SK-N-SH (cell line): ENCODE measurements at regions not wholly inside any gene's neighbourhood (a gene's known extent, or its start where the extent isn't known, plus 50 kb on each side); places are given as distances from the start of the nearest gene placed in this dataset.

Source experiments
- ELF1 ChIP-seq: IDR thresholded peaks from 2 replicates; pipeline ENCODE4 v1.4.0; 2012
- EP300 ChIP-seq, 2 experiments: IDR thresholded peaks; 2 replicates each; pipeline versions ENCODE4 v1.4.0 to v1.6.1; 2012; ENCODE audit warnings: borderline replicate concordance in 1 of 2, low read depth in 1 of 2, low read length in 1 of 2
- POLR2AphosphoS5 ChIP-seq: IDR thresholded peaks from 2 replicates; pipeline ENCODE4 v1.6.1; 2012; ENCODE audit warnings: low read depth, low read length
- RAD21 ChIP-seq: IDR thresholded peaks from 2 replicates; pipeline ENCODE4 v1.6.1; 2012; ENCODE audit warnings: mild to moderate bottlenecking, low read length
- TAF1 ChIP-seq: IDR thresholded peaks from 2 replicates; pipeline ENCODE4 v1.6.1; 2012; ENCODE audit warnings: low read depth, mild to moderate bottlenecking, low read length, moderate library complexity, borderline replicate concordance
- TCF12 ChIP-seq: IDR thresholded peaks from 2 replicates; pipeline ENCODE4 v1.4.0; 2012
- TF ChIP-seq, protein P1 (sequence below): fragments of 200-600 bp; sonication (generic); IDR thresholded peaks from 2 replicates; pipeline ENCODE4 v1.6.1; 2017; ENCODE audit warnings: antibody characterized with exemption, mild to moderate bottlenecking, moderate library complexity
- TF ChIP-seq, protein P2 (sequence below): IDR thresholded peaks from 2 replicates; pipeline ENCODE4 v1.4.0; 2012; ENCODE audit warnings: low read depth, borderline replicate concordance

DNA sequence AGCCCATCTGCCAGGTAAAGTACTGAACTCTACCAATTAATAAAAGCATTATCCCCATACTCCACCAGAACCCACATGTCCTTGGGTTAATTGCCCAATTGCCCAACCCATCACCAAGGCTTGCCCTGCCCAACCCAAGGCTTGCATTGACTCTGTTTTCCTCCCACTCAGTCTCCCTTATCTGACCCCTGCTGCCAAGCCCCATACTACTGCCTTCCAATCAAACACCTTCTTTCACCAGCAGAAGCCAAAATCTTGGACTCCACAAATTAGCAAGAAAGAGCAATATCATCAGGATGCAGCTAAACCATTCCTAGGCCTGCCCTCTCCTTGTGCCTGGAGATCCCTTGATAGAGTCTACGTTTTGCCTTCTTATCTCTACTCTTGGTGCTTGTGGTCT, 602.9 kb downstream of the NTRK3 start:
- TF ChIP-seq RAD21 (no peak), TCF12 (no peak), ELF1 (no peak), EP300 (IDR thresholded peaks at IDR 0.05; ENCODE audit: borderline replicate concordance in 1 of 2, low read depth in 1 of 2, low read length in 1 of 2) (no peak), POLR2AphosphoS5 (no peak), TAF1 (no peak)
- TF ChIP-seq, protein P1, sequence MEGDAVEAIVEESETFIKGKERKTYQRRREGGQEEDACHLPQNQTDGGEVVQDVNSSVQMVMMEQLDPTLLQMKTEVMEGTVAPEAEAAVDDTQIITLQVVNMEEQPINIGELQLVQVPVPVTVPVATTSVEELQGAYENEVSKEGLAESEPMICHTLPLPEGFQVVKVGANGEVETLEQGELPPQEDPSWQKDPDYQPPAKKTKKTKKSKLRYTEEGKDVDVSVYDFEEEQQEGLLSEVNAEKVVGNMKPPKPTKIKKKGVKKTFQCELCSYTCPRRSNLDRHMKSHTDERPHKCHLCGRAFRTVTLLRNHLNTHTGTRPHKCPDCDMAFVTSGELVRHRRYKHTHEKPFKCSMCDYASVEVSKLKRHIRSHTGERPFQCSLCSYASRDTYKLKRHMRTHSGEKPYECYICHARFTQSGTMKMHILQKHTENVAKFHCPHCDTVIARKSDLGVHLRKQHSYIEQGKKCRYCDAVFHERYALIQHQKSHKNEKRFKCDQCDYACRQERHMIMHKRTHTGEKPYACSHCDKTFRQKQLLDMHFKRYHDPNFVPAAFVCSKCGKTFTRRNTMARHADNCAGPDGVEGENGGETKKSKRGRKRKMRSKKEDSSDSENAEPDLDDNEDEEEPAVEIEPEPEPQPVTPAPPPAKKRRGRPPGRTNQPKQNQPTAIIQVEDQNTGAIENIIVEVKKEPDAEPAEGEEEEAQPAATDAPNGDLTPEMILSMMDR, result no peak
- TF ChIP-seq, protein P2, sequence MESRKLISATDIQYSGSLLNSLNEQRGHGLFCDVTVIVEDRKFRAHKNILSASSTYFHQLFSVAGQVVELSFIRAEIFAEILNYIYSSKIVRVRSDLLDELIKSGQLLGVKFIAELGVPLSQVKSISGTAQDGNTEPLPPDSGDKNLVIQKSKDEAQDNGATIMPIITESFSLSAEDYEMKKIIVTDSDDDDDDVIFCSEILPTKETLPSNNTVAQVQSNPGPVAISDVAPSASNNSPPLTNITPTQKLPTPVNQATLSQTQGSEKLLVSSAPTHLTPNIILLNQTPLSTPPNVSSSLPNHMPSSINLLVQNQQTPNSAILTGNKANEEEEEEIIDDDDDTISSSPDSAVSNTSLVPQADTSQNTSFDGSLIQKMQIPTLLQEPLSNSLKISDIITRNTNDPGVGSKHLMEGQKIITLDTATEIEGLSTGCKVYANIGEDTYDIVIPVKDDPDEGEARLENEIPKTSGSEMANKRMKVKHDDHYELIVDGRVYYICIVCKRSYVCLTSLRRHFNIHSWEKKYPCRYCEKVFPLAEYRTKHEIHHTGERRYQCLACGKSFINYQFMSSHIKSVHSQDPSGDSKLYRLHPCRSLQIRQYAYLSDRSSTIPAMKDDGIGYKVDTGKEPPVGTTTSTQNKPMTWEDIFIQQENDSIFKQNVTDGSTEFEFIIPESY, result no peak
